NCI-H2227 treated with DMSO at 0.1 percent for 48 hours (cell line): ENCODE measurements at regions not wholly inside any gene's neighbourhood (a gene's known extent, or its start where the extent isn't known, plus 50 kb on each side); places are given as distances from the start of the nearest gene placed in this dataset.
"Not testable (repeated sequence)": the region's sequence is repeated elsewhere in the genome, so short reads cannot be mapped to it uniquely, and the experiment has no call there.

Source experiments
- DNase-seq: peaks from one replicate; lab custom pipeline; 2025; lab: John Stamatoyannopoulos, UW

DNA sequence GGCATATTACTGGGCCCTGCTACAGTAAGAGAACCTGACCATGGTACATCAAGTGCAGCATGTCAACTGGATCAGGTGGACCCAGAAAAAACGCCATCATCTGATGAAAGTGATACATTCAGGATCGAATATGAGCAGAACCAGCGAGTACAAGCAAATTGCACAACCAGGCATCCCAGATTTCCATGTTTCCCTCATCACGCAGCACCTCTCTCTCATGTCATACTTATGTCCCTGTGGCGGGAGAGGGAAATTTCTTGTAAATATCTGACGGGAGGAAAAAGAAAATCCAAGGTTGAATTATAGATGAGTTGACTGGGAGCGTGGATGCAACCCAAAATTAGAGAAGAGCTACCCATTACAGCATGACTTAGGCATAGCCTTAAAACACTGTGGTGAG, 608.5 kb upstream of the FAT1 start:
- DNase-seq: no peak

DNA sequence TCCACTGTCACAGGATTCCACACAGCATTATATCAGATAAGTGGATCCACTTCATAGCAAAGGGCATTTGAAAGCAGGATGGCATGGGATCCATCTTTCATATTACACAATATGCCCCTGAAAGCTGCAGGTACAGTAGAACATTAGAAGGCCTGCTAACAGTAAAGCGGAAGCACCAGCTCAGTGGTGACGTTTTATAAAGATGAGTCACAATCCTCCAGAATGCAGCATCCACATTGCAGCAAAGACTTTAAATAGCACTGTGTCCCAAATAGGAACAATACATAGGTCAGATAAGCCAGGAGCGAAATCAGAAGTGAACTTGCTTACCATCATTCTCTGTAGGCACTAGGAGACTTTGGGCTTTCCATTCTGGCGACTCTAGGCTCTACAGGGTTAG, 609.5 kb upstream of the FAT1 start:
- no peak for DNase-seq

DNA sequence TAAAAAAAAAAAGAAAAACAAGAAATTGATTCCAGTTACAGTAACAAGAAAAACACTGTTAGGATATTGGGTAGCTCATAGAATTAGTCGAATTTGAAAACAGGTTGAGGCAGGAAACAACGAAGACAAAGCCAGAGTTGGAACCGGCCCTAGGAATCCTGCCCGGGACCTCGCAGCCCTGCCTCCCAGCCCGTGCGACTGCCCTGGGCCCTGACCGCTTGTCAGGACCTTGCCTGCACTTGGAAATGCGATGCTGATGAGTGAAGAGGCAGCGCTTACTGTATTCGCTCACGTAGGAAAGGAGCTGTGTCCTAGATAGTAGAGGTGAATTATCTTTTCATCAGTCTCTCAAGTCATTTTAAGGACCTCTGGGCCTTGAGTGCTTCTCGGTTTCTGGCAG, 611.7 kb upstream of the FAT1 start:
- DNase-seq: no peak

- DNase-seq: no peak
These were observed 631.1 kb upstream of the FAT1 start for GRCh38 chr4:187354740-187355139.

DNA sequence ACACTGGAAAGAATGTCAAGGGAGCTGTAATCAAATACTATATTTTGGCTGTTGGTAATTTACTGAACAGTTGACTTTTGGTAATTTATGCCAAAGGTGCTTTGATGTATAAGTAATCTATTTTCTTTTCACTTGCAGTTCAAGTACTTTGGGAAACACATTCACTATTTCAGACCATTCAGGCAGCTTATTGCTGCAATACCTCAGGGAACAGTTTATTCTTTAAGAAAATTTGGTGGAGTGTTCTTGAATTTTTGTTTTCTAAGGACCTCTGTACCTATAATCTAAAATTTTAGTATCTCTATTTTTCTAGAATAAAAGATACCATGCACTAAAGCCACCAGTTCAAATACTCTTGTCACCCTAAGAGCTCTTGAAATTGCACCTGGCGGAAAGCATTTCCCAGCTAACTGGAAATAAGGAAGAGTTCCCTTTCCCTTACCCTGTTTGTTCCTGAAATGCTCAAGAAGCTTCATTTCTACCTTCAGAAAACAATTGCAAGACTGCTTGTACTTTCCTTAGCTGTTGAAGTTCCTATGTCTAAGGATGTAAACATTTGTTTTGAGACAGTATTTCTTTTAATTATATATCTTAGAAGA, 633.5 kb upstream of the FAT1 start:
- DNase-seq: no peak

DNA sequence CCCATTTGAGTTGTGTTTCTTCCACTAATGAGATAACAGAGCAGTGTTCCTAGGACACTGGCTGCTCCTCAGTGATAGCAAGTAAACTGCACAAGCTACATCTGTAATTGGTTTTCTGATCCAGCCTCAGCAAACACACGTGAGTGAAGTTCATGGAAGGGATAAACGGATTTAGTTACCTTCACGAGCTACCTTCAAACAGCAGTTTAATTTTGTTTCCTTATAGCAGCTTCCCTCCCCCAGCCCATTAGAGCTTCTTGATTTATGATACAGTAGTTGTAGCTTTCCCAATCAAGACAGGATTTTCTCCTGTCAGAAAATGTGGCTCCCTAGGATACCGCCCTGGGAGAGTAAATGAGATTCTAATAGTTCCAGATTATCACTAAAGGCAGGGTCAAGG, 634.2 kb upstream of the FAT1 start:
- no peak for DNase-seq

- no peak for DNase-seq
These were observed 632.4 kb upstream of the ZFP42 start for GRCh38 chr4:187362937-187363857.

GRCh38 chr4:187364401-187364800, 631.2 kb upstream of the ZFP42 start:
- DNase-seq: no peak

GRCh38 chr4:187364851-187365250, 630.7 kb upstream of the ZFP42 start:
- DNase-seq: no peak

GRCh38 chr4:187366530-187366929, 629.0 kb upstream of the ZFP42 start:
- DNase-seq: no peak

GRCh38 chr4:187370918-187371317, 624.7 kb upstream of the ZFP42 start:
- no peak for DNase-seq

DNA sequence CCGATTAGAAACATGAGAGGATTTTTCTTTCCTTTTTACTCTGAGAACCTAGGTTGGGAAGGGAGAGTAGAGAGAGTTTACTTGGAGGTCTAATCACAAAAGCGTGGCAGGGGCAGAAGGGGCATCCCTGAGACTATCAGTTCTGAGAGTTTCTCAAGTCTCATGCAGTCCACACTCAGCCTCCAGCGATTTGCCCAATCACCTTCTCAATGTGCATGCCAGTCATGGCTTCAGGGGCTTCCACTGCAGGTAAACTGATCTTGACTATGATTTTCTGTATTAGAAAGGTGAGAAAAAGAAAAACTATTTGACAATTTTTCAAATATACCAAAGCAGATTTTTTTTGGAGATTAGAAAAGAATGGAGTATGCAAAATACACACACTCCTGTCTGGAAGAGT, 617.1 kb upstream of the ZFP42 start:
- no peak for DNase-seq

DNA sequence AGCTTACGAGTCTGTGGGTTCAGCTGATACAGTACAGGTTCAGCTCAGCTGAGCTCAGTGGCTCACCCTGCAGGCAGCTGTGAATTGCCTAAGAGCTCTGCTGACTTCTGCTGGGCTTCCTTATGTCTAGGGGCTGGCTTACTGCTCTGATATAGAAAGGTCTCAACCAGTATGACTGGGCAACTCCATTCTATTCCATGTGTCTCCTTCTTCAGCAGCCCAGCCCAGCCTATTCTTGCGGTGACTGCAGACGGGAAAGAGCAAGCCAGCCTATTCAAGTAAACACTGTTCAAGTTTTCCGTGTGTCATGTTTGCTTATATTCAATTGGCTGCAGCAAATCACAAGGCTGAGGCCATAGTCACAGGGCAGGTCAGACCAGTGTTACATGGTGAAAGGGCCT, 615.4 kb upstream of the ZFP42 start:
- no peak for DNase-seq

GRCh38 chr4:187383181-187383580, 612.4 kb upstream of the ZFP42 start:
- no peak for DNase-seq

GRCh38 chr4:187387739-187388138, 607.8 kb upstream of the ZFP42 start:
- DNase-seq: no peak

- DNase-seq: no peak
These were observed 606.2 kb upstream of the ZFP42 start for GRCh38 chr4:187389420-187389819.

- DNase-seq: no peak
These were observed 604.9 kb upstream of the ZFP42 start for GRCh38 chr4:187390646-187391045.

GRCh38 chr4:187393531-187394344, 601.8 kb upstream of the ZFP42 start:
- DNase-seq: no peak

GRCh38 chr4:187396106-187396505, 599.5 kb upstream of the ZFP42 start:
- DNase-seq: no peak

DNA sequence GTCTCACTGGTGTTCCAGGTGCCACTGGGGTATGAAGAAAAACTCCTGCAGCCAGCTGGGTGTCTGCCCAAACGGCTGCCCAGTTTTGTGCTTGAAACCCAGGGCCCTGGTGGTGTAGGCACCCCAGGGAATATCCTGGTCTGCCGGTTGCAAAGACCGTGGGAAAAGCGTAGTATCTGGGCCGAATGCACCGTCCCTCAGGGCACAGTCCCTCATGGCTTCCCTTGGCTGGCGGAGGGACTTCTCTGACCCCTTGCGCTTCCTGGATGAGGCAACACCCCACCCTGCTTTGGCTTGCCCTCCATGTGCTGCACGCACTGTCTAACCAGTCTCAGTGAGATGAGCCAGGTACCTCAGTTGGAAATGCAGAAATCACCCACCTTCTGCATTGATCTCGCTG, 587.1 kb upstream of the ZFP42 start:
- DNase-seq: not testable (repeated sequence)

GRCh38 chr4:187413564-187414358, 581.8 kb upstream of the ZFP42 start:
- no peak for DNase-seq

DNA sequence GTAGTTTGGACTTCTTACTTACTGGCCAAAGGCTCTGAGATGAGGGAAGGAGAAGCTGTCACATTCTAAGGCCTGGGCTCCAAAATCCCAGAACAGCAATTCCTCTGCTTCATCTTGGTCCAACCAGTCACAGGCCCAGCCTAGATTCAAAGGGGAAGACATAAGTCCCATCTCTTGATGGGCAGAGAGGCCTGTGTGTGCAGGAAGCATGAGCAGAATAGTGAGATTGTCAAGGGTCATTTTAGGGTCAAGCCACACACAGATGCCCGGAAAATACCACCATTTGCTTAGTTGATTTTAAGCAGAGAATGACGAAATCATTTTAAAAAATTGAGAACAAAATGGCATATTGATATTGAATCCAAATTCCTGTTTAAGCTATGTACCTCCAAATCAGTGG, 580.9 kb upstream of the ZFP42 start:
- no peak for DNase-seq
